Fibroblast of lung (primary cell): ENCODE measurements at regions not wholly inside any gene's neighbourhood (a gene's known extent, or its start where the extent isn't known, plus 50 kb on each side); places are given as distances from the start of the nearest gene placed in this dataset.

Source experiments
- EZH2 ChIP-seq: IDR thresholded peaks from 2 replicates; pipeline ENCODE4 v1.5.1; 2012; ENCODE audit warnings: low read length, control low read depth, mild to moderate bottlenecking; ENCODE audit errors: missing control alignments
- TF ChIP-seq, protein P1 (sequence below), 2 donors: IDR thresholded peaks in 1 of 2; conservative IDR thresholded peaks in 1 of 2; 1 replicate in 1 of 2; 2 replicates in 1 of 2; pipeline ENCODE4 v1.5.1; 2011 to 2012; ENCODE audit warnings: low read length in 2 of 2, control low read depth in 1 of 2, inconsistent platforms in 1 of 2, low read depth in 1 of 2, mild to moderate bottlenecking in 1 of 2

DNA sequence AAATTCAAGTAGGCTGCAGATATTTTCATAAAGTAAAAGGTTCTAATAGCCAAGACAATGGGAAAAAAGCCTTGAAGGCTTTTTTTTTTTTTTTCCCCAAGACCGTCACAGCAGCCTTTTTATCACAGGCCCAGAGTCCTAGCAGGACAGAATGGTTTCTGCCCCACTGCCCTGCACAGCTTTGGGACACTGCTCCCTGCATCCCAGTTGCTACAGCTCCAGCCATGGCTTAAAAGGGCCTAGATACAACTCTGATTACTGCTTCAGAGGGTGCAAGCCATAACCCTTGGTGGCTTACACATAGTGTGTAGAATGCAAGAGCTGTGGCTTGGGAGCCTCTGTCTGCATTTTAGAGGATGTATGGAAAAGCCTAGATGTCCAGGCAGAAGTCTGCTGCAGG is 1362.8 kb downstream of the SLITRK5 start:
- TF ChIP-seq, protein P1, sequence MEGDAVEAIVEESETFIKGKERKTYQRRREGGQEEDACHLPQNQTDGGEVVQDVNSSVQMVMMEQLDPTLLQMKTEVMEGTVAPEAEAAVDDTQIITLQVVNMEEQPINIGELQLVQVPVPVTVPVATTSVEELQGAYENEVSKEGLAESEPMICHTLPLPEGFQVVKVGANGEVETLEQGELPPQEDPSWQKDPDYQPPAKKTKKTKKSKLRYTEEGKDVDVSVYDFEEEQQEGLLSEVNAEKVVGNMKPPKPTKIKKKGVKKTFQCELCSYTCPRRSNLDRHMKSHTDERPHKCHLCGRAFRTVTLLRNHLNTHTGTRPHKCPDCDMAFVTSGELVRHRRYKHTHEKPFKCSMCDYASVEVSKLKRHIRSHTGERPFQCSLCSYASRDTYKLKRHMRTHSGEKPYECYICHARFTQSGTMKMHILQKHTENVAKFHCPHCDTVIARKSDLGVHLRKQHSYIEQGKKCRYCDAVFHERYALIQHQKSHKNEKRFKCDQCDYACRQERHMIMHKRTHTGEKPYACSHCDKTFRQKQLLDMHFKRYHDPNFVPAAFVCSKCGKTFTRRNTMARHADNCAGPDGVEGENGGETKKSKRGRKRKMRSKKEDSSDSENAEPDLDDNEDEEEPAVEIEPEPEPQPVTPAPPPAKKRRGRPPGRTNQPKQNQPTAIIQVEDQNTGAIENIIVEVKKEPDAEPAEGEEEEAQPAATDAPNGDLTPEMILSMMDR (conservative IDR thresholded peaks at IDR 0.05 in 1 of 2, IDR thresholded peaks at IDR 0.05 in 1 of 2; ENCODE audit: low read depth in 1 of 2, low read length in 2 of 2) = no peak
- TF ChIP-seq EZH2 = no peak
